ENCODE measurements at regions not wholly inside any gene's neighbourhood (a gene's known extent, or its start where the extent isn't known, plus 50 kb on each side); places are given as distances from the start of the nearest gene placed in this dataset.

DNA sequence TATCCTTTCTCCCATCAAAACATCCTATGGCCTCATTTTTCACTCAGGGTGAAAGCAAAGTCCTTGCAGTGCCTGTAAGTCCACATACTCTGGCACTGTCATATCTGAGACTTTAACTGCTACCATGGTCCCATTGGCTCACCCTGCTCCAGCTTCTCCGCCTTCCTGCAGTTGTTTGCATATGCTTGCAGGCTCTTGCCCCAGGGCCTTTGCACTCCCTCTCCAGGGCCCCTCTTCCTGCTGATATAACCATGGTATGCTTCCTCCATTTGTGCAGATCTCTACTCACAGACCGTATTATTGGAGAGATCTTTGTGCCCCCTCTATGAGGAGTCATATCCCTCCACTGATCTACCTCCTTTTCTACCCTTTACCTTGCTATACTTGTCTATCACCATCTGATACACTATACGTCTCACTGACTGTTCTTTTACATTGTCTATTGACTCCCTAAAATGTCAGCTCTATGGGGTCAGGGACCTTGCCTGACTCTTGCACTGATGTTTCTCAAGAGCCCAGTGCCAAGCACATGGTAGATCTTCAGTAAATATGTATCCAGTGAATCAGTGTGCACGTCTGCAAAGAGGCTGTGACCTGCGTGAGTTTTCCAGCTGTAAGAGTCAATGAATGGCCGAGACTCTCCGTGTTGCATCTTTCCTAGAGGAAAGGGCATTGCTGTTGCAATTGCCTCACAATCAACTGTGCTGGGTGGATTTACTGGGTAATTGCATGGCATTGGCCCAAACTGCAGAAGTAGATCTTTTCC is 81.7 kb upstream of the CPEB4 start:
- TF ChIP-seq, protein P1, sequence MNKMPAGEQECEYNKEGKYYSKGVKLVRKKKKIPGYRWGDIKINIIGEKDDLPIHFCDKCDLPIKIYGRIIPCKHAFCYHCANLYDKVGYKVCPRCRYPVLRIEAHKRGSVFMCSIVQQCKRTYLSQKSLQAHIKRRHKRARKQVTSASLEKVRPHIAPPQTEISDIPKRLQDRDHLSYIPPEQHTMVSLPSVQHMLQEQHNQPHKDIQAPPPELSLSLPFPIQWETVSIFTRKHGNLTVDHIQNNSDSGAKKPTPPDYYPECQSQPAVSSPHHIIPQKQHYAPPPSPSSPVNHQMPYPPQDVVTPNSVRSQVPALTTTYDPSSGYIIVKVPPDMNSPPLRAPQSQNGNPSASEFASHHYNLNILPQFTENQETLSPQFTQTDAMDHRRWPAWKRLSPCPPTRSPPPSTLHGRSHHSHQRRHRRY (tag by site-specific recombination; IDR thresholded peaks at IDR 0.05), result no peak
- TF ChIP-seq, protein P2, sequence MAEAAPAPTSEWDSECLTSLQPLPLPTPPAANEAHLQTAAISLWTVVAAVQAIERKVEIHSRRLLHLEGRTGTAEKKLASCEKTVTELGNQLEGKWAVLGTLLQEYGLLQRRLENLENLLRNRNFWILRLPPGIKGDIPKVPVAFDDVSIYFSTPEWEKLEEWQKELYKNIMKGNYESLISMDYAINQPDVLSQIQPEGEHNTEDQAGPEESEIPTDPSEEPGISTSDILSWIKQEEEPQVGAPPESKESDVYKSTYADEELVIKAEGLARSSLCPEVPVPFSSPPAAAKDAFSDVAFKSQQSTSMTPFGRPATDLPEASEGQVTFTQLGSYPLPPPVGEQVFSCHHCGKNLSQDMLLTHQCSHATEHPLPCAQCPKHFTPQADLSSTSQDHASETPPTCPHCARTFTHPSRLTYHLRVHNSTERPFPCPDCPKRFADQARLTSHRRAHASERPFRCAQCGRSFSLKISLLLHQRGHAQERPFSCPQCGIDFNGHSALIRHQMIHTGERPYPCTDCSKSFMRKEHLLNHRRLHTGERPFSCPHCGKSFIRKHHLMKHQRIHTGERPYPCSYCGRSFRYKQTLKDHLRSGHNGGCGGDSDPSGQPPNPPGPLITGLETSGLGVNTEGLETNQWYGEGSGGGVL (tag by site-specific recombination; IDR thresholded peaks at IDR 0.05), result no peak
- no peak for TF ChIP-seq ZNF521 (tag by site-specific recombination; IDR thresholded peaks at IDR 0.05)
- TF ChIP-seq ZNF623 (tag by site-specific recombination; IDR thresholded peaks at IDR 0.05), result peak; percentile 49; the same call in 1 of the 2 replicates
- no peak for TF ChIP-seq ZNF560 (tag by site-specific recombination; IDR thresholded peaks at IDR 0.05; ENCODE audit: borderline replicate concordance)
- Histone ChIP-seq H3K4me1 (ENCODE audit: control insufficient read depth, insufficient read depth, low read length) (no peaks in the 10 kb centered on the region), H3K4me3 (ENCODE audit: low read depth, low read length) (no peak overlapping the region), H3K27ac (ENCODE audit: extremely low read depth, low read depth, low read length) (no peak overlapping the region), H3K9me3 (ENCODE audit: control insufficient read depth, insufficient read depth, low read depth, low read length) (no peaks in the 10 kb centered on the region), H3K36me3 (ENCODE audit: control insufficient read depth in 2 of 2, insufficient read depth in 1 of 2, low read length in 2 of 2) (no peaks in the 10 kb centered on the region)
- ChIA-PET POLR2A (no interaction called here), CTCF (no interaction called here)

DNA sequence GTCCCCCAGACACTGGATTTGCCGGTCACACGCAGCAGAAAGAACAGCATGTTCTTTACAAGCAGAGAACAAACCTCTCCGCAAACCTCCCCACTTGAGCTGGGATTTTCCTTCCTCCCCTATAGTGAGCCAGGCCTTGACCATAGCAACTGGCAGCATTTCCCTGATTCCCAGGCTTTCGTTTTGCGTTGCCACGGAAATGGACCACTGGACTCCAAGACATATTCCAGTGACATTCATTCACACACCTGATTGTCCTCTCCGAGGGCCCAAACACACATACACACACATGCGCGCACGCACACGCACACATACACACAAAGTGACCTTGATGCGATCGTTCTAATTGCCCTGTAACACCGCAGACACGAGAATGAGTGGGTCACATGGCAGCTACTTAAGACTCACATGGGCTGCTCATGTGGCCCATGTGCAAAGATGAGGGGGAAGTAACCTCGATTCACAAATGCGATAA is 80.9 kb upstream of the CPEB4 start:
- POLR2A ChIA-PET, result no interaction called here
- H3K4me3 ChIP-seq (ENCODE audit: low read depth, low read length), result no peak overlapping the region

More for the DNA sequence above, 80.9 kb upstream of the CPEB4 start:
- Histone ChIP-seq H3K27ac (ENCODE audit: extremely low read depth, low read depth, low read length) (no peak overlapping the region), H3K36me3 (ENCODE audit: control insufficient read depth in 2 of 2, insufficient read depth in 1 of 2, low read length in 2 of 2) (no peaks in the 10 kb centered on the region), H3K9me3 (ENCODE audit: control insufficient read depth, insufficient read depth, low read depth, low read length) (no peaks in the 10 kb centered on the region), H3K4me1 (ENCODE audit: control insufficient read depth, insufficient read depth, low read length) (no peaks in the 10 kb centered on the region)
- CTCF ChIA-PET, result interaction anchor here (0.7 kb wide), 1 partner anchor 83 kb away, joined by 3 read pairs; no protein-coding TSS in a partner anchor
- TF ChIP-seq ZNF302 (tag by site-specific recombination; IDR thresholded peaks at IDR 0.05; ENCODE audit: low read depth), result no peak
- no peak for TF ChIP-seq SCRT2 (tag by site-specific recombination; IDR thresholded peaks at IDR 0.05)
- TF ChIP-seq ZNF791 (tag by site-specific recombination; IDR thresholded peaks at IDR 0.05), result no peak
- no peak for TF ChIP-seq ZNF133 (tag by site-specific recombination; IDR thresholded peaks at IDR 0.05)
- no peak for TF ChIP-seq ZNF223 (tag by site-specific recombination; IDR thresholded peaks at IDR 0.05)
- TF ChIP-seq, protein P3, sequence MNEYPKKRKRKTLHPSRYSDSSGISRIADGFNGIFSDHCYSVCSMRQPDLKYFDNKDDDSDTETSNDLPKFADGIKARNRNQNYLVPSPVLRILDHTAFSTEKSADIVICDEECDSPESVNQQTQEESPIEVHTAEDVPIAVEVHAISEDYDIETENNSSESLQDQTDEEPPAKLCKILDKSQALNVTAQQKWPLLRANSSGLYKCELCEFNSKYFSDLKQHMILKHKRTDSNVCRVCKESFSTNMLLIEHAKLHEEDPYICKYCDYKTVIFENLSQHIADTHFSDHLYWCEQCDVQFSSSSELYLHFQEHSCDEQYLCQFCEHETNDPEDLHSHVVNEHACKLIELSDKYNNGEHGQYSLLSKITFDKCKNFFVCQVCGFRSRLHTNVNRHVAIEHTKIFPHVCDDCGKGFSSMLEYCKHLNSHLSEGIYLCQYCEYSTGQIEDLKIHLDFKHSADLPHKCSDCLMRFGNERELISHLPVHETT (tag by site-specific recombination; IDR thresholded peaks at IDR 0.05), result no peak
- no peak for TF ChIP-seq ZNF629 (tag by site-specific recombination; IDR thresholded peaks at IDR 0.05)
- TF ChIP-seq ZBTB8A (tag by site-specific recombination; IDR thresholded peaks at IDR 0.05), result no peak
- TF ChIP-seq, protein P4, sequence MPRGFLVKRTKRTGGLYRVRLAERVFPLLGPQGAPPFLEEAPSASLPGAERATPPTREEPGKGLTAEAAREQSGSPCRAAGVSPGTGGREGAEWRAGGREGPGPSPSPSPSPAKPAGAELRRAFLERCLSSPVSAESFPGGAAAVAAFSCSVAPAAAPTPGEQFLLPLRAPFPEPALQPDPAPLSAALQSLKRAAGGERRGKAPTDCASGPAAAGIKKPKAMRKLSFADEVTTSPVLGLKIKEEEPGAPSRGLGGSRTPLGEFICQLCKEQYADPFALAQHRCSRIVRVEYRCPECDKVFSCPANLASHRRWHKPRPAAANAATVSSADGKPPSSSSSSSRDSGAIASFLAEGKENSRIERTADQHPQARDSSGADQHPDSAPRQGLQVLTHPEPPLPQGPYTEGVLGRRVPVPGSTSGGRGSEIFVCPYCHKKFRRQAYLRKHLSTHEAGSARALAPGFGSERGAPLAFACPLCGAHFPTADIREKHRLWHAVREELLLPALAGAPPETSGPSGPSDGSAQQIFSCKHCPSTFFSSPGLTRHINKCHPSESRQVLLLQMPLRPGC (tag by site-specific recombination; IDR thresholded peaks at IDR 0.05), result no peak
- no peak for TF ChIP-seq ZNF426 (tag by site-specific recombination; IDR thresholded peaks at IDR 0.05)
- TF ChIP-seq SP7 (tag by site-specific recombination; IDR thresholded peaks at IDR 0.05), result no peak
- TF ChIP-seq GLIS2 (tag by site-specific recombination; IDR thresholded peaks at IDR 0.05), result no peak
- no peak for TF ChIP-seq ZNF184 (tag by site-specific recombination; IDR thresholded peaks at IDR 0.05)
- TF ChIP-seq, protein P2 (tag by site-specific recombination; IDR thresholded peaks at IDR 0.05), result no peak

All from HEK293 (cell line).